DMS53 treated with DMSO at 0.1 percent for 48 hours (cell line): ENCODE measurements at regions not wholly inside any gene's neighbourhood (a gene's known extent, or its start where the extent isn't known, plus 50 kb on each side); places are given as distances from the start of the nearest gene placed in this dataset.

Experiments used
- DNase-seq: peaks from one replicate; lab custom pipeline; 2025; ENCODE audit not compliant: unreplicated experiment; lab: John Stamatoyannopoulos, UW

DNA sequence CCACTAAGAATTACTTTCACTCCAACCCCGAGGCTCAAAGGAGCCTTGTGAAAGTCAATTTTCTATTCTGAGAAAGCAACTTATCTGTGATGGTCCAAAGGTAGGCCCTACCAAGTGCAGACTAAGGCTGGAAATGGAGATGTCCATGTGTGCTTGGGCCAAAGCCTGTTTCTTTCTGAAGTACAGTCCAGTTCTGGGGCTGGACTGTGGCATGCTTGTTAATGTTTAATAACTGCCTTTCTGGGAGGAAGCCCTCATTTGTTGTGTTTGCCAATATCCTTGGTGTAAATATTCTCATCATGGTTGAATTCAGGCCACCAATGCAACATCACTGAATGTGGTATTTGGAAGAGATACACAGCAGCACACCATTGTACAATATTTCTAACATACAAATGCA, 182.3 kb upstream of the BCL6 start:
- no peak for DNase-seq

DNA sequence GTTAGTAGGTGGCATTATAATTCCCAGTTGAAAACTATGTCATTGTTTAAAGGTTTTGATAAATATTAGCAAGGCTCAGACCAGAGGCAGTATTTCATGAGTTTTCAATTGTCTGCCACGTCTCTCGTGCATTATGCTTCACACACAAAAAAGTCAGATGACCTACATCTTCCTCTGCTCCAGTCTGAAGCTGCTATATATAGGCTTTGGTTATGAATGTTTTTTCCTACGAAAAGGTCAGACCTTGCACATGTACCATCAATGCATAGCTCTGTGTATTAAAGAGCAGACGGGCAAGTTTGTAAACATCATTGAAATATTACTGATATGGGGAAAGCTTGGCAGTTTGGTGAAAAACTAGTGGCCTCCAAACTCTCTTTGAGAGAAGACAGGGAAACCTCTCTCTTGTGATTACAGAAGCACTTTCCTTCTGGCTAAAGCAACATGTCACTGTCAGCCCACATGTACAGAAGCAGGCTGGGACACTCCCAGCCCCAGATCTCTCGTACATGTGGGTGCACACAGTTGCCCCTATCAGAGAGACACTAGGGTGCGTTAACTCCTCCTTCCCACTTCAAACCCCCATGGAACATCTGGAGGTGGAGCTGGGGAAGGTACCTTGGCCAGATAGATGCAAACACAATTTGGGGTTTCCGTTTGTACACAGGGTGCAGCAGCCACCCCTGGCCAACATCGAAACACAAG, 184.0 kb upstream of the BCL6 start:
- DNase-seq: no peak

DNA sequence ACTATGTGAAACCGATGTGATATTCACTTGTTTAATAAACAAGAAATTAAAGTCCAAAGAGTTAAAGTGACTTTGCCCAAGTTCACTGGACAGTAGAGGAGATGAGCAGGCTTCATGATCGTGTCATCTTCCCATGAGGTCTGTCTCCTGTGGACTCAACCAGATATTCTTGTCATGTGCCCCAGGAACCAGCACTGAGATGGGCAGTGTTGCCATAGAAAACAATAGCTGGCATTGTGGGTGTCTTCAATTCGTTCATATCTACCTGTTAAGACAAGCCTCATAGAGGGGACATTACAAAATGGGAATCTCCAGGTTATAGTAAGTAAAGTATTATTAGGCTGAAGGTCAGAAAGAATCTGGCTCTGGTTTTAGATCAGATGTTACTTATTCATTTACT, 184.8 kb upstream of the BCL6 start:
- DNase-seq: no peak

DNA sequence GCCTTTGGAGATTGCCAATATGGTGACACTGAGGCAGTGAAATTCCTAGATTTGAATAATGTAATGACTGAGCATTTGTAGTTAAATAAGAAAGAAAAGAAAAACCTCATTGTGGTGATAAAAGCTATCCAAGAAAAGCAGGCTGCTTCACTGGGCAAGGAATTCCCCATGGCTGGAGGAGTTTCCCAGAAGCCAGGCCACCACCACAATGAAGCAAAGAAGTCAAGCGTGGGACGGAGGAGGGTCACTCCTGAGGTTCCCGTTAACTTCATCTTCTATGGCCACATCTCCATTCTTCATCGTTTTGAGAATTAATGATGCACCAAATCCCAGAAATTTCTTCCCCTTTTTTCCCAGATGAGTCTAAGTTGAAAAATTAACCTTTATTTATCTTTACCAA, 185.8 kb upstream of the BCL6 start:
- DNase-seq: no peak

DNA sequence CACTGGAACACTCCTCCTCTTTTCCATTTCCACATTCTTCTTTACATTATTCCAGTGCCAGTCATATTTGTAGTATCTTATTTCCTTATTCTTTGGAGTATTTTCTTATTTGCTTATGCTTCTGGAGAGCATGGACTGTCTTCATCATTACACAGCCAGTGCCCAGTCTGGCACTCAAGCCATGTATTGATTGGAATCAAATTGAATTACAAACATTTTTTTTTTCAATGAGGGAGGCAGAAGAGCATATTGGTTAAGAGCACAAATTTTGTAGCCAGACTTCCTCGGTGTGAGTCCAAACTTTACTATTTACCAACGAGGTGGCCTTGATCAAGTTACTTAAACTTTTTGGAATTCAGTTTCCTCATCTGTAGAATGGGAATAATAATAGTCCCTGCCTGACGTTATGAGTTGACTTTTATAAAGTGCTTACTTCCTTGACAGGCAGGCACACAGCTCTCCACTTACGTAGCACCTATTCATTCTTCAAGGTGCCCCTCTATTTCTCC, 186.6 kb upstream of the BCL6 start:
- no peak for DNase-seq

DNA sequence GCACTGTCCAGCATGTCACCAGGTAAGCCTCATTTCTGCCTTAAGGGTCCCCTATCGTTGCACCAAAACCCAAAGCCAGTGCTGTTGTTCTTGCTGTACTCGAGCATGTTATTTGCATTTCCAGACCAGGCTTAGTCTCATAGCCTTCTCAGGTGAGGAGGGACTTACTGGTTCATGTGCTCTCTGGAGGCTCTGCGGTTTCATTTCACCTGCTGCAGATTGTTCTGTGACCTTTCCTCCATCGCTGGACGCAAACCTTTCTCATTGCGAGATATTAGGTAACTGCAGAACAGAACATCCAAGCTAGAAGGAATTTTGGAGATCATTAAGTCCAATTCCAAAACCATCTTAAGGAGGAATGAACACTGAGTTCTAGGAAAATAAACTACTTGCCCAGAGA, 187.3 kb upstream of the BCL6 start:
- no peak for DNase-seq

DNA sequence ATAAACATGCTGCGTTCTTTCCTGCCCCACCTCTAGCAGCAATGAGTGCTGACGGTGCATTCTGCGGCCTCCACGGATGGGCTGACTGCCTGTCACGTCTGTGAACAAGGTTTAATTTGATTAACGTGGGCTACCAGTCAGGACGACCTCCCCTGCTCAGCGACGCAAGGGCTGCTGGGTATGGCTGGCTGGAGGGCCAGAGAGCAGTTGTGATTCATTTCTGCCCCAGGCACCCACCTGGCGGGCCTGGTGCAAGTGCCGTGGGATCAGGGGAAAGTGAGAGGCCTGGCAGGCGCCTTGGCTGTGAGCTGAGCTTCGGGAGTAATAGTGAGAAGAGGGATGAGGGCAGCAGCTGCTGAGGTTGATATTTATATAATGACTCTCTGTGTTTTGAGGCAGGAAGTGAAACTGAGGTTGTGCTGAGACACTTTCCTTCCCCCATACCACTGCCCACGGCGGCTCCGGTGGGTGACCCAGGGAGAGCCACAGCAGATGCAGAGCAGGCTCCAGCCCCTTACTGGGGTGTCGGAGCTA, 190.4 kb upstream of the BCL6 start:
- no peak for DNase-seq

DNA sequence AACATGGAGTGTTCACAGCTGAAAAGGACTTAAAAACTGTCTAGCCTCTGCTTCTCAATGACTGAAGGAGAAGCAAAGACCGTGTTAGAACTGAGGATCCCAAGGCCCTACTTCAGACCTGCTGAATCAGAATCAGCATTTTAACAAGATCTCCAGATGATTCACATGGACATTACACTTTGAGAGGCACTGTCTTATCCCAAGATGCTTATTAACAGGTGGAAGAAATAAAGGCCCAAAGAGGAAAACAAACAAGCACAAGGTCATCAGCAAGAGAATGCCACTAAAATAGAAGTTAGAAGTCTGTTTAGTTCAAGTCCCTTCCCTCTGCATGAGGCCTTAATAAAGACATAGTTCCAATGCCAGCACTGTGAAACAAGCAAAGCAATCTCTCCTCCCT, 191.4 kb upstream of the BCL6 start:
- no peak for DNase-seq

DNA sequence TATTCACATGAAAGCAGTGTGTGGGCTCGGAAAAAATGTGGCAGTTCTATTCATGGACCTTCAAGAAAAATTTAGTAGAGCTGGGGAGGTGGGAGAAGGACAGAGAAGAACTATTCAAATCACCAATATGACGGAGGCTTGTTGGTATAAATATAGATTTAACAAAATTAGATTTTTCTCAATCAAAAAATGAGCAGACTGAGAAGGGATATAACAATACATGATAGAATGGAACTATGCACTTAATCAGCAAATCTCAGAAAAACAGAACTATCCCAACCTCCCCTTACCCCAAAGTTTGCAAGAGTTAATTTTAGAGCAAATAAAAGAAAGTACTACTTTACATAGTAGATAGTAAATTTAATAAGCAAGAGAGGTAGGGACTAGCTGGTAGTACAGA, 194.6 kb upstream of the BCL6 start:
- no peak for DNase-seq

DNA sequence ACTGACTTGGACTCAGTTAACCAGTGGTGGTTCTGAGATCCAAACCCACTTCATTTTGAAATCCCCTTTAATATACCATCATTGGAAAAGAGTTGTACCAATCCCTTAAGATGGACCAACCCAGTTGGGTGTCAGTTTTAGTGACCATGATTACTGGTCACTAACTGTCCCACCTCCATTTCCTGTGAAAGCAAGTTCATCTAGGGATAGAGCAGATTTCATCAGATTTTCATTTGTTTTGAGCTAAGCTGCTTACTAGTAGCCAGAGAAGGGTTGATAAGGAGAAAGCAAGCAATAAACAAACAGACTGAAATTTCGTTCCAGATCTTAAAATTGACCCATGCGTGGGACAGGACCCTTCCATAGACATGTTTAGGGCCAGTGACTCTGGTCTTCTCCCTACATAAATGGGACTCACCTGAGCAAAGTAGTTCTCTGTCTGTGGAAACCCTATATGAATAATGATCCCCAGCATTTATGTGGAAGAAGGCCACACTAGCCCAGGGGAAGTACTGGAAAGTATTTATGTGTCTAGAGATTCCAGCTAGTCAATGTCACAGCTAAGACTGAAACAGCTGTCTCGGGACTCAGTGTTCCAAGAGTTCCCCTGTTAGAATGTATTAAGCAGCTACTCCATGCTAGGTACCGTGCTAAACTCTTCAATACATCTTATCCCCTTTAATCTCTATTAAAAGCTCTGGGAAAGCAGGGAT, 196.0 kb upstream of the BCL6 start:
- DNase-seq: no peak

DNA sequence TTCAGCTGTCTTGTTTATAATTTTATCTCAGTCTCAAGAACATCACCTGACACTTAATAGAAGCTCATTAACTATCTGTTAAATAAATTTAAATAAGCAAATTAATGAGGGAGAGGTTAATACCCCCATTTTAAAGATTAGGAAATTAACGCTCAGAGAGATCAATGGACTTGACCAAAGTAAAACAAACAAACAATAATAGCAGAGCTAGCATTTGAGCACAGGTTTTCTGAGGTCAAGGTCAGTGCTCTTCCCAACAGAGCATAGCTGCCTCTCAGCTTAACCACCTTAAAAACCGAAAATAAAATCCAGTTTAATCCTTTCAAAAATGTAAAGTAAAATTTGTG, 196.6 kb upstream of the BCL6 start:
- no peak for DNase-seq

DNA sequence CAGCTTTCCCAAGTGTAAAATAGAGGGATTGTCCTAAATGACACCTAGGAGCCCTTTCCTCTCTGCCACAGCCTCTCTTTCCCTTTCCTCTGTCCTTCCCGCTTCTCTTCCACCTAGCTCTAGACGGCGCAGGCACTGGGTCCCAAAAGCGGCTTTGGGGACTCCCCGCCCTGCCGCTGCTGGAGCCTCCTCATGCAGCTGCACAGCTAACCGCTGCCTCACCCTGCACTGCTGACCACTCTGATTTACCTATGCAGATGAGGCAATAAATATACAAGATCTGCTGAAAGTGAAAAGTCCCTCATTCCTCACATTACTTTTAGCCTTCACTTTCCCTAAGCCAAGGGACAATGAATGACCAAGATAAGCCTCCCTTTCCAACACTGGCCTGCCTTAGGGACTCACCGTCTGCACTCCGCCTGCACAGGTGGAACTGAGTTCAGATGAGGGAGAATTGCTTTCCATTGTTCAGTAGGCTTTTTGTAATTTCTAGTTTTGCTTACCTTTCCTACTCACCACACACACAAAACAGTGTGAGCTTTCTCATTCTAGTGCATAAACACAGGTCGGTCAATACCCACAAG, 197.5 kb upstream of the BCL6 start:
- DNase-seq: no peak

DNA sequence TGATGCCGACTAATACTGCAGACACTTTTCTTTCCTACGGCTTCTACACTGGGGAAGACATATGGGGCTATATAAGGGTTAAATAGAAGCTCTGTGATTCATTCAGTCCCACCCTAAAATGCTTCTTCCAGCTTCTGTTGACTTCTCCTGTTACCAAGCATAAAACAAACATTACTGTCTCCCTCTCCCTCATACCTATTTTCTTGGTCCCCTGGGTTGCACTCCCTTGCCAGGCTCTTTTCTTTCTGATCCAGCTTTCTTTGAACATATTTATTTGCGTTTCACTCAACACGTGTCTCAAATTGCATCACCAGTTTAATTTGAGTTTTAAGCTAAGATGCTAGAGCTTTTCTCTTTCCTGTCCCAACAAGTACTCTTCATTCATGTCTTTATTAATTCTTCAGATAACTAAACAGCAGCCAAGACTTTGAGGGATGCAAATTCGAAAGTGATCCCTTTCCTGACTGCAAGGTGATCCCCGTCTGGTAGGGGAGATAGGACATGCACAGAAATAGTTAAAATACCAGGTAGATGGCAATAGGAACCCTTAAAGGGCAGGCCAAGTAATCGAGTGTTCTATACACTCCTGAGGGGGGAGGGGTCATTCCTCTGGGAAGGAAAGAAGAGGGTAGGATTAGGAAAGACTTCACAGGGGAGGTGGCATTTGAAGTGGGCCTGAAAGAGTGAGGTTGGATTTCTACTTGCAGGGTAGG, 198.6 kb upstream of the BCL6 start:
- DNase-seq: no peak

DNA sequence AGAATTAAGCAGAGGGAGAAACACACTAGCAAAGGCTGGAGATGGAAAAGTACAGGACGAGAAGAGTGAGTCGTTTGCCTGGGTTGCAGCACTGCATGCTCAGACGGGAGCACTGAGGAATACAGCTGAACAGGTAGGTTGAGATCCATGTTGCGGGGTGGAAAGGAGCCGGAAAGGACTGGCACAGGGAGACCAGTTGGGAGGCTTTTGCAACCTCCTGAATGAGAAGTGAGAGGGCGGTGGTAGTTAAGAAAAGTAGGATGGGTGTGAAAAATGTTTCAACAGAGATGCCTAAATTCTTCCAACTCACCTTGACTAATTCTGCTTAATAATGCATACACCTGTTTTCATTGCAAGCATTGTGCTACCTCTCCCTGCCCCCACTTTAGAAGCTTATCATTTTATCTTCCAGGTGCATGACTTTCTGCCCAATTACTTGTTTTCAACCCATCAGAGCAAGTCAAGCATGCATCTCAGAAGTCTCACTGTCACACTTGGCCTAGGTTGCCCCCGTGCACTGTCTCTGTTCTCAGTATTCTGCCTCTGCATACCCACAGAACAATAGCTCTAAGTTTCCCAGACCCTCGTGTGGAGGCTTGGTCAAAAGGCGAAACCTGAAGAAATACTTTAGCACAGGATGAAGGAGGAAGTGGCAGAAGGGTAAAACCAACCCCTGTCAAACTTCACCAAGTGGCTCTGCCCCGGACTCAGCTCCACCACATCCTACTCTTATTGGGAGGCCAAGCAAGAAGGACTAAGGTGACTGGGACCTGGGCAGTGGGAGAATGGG, 199.3 kb upstream of the BCL6 start:
- DNase-seq: no peak

DNA sequence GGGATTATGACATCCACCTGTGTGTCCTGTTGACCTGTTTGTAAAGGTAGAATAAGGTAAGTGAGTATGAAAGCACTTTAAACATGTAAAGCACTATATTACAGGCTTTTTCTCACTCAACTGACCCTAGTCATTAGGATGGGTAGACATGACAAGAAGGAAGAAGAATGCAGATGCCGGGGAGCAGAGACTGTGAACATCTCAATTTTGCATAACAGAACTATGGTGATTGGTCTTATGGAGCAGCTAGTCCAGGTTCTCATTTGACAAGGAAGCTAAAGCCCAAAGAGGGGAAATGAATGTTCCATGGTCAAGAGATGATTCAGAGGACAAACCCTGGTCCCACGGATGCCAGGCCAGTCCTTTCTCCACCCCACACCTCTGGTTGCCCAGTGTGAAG, 200.1 kb upstream of the BCL6 start:
- DNase-seq: no peak

DNA sequence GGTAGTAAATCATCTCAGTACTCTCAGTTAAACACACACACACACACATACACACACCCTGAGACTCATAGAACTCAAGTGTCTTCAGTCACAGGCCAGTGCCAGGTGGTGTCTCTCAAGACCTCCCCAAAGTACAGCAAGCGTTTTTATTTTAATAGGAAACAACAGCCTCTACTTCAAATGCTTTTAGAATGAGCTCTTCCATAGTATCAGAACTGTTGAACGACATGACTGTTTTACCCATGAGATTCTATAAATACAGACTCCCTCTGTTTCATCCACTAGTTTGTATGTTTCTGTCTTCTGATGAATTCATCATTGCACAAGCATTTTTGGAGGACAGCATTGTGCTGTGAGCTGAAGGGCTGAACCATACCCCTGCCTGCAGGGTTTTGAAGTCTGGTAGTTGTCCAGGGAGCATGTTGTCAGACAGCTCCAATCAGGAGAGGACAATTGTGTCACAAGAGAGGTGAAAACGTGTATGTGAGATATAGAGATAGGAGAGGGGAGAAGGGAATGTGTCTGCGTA, 201.0 kb upstream of the BCL6 start:
- no peak for DNase-seq

DNA sequence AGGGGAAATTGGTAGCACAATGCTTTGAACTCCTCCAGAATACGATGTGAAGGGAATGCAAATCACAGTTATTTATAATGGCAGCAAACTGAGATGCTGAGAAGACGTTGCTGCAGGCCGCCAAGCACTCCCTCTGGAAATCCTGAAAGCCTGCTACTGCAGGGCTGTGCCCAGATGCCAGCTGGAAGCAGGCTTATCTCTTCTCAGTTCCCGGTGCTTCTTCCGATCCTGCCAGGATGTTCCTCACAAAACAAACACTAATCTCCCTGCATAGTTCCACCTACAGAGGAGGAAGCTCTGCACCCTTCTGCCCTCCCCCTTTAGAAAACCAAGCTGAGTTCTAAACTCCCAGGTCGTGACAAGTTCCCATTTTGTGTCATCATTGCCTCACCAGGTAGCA, 201.7 kb upstream of the BCL6 start:
- DNase-seq: no peak

DNA sequence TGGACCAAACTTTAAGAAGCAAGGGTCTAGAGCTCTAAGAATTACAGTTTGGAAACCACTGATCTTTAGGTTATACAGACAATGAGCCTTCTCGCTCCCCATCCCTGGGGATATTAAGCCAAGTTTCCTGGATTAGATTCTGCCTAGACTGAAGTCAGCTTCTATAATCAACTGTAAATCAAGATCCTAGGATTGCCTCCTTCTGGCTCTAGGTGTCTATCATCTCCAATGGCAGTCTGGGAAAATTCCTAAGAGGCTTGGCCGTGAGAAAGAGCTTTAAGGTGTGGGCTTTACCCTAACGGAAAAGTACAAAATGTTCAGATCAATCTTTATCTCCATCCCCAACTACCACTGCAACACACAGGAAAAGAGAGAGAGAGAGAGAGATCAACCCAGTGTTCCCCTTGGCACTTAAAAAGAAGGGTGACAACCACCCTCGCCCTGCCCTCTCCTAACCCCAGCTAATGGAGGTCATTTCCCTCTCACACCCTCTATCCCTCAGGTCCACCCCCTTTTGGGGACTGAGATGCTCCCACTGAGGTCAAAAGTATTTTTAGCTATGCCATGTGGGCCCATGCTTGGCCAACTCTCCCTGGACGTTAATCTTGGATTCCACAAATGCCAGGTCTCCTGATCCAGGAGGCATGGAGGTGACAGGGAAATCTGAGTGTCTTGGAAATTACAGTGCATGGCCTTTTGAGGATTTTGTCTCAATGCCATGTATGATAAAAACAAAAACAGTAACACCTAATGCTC, 202.8 kb upstream of the BCL6 start:
- no peak for DNase-seq

DNA sequence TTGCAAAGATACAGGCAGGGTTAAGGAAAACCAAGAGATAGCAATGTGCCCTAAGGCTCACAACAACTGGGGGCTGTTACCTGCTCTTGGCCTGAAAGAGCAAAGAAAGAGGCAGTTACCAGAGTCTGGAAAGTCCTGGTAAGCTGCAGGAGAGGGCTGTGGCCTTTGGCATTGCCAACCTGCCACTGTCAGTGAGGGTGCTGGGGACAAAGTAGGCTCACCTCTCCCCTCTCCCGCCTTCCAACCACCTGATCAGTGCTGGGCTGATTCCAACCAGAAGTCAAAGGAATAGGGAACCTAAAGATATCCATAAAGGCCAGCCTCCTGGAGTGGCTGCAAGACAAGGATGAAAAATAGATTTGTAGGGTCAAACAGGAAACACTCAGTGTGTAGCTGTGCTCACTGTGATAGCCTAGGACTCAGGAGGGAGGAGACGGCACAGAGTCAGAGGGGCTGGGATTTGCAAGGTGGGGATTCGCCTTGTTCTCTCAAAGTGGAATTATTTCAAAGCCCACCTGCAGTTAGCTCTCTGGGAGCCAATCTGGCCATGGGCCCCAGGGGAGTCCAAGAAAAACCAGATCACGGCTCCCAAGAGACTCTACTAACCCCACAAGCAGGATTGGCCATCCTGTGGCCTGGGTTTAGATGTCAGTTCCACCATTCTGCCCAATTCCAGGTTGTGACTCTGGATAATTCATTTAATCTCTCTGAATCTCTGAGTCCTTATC, 204.0 kb upstream of the BCL6 start:
- DNase-seq: no peak
